HG02642 (cell line): ENCODE measurements at regions not wholly inside any gene's neighbourhood (a gene's known extent, or its start where the extent isn't known, plus 50 kb on each side); places are given as distances from the start of the nearest gene placed in this dataset.
A peak's percentile ranks its signal among the peaks of the same experiment; 100 is the strongest.
"Not testable (repeated sequence)": the region's sequence is repeated elsewhere in the genome, so short reads cannot be mapped to it uniquely, and the experiment has no call there.

Experiments used
- ATAC-seq: cut with Tn5 transposase; IDR thresholded peaks from one replicate; pipeline ENCODE4 v1.9.1; 2021; ENCODE audit warnings: mild to moderate bottlenecking; ENCODE audit not compliant: unreplicated experiment, poor library complexity

DNA sequence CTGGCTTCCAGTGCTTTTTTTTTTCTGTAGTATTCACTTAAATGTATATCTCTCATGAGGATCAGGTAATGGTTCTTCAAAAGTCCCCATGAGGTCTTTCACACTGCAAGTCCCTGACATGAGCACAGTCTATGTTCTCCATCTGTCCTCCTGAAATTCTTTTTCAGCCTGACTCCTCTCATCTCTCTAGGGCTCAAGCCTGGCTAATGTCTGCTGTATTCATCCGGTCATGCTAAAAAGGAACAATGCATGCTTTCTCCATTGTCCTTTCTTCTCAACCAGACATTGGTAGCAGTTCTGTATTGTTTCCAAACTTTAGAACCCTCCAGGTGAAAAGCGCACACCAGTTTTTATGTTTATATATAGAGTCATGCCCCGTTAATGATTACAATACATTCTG lies 368.3 kb upstream of the OLFM3 start:
- ATAC-seq = no peak

DNA sequence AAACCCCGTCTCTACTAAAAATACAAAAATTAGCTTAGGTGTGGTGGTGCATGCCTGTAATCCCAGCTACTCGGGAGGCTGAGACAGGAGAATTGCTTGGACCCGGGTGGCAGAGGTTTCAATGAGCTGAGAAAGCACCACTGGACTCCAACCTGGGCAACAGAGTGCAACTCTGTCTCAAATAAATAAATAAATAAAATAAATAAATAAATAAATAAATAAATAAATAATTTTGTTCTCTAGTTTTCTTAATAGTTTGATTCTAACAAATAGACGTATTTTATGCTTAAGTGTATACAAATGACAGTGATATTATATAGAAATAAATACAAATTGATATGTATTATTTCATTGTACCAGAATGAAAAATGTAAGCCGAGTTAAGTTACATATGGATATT lies 339.9 kb upstream of the OLFM3 start:
- no peak for ATAC-seq

DNA sequence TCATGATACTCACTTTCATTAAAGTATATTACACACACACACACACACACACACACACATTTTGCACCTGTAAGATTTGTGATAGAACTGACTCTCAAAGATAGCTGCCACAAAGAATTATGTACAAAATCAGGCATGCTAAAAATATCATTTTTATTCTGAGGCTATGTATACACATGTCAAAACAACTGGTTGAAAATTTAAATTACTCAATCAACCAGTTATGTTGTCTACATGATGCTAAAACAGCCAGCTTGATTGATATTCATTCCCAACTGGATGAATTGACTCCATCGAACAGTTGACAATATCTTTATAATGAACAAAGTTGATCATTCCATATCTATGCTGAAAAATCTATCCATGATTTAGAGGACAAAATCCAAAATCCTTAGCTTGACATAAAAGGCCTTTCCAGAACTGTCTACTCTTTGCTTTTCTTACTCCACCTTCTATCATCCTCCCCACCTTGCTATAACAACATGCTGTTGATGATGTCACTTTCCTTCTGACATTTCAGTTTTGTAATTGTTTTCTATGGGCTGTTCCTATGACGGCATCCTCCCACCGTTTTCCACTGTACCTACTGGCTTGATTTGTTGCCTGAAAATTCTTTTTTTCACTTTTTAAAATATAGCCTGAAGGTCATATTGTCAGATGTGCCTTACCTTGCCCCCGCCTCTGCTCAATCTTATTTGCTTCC lies 321.5 kb upstream of the OLFM3 start:
- ATAC-seq = no peak

DNA sequence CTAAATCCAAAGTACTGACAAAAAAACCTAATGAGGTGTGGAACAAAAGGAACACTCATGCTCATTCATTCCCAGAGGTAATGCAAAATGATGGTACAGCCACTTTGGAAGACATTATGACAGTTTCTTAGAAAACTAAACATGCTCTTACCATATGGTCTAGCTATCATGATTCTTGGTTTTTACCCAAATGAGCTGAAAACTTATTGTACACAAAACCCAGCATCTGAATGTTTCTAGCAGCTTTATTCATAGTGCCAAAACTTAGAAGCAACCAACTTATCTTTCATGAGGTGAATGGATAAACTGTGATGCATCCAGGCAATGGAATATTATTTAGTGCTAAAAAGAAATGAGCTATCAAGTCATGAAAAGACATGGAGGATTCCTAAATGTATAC lies 318.4 kb upstream of the OLFM3 start:
- ATAC-seq = no peak

GRCh38 chr1:102296116-102296515 lies 299.4 kb upstream of the OLFM3 start:
- ATAC-seq = no peak

DNA sequence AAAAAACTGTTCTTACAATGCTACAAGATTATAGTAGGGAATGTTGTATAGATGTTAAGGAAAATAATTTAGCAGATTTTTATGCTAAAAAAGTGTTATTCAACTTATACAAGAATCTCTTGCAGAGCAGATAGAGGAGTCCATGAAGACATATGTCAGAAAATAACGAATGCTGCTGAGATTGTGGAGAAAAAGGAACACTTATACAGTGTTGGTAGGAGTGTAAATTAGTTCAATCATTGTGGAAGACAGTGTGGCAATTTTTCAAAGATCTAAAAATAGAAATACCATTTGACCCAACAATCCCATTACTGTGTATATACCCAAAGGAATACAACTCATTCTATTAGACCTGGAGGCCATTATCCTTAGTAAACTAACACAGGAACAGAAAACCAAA lies 286.2 kb upstream of the OLFM3 start:
- no peak for ATAC-seq

DNA sequence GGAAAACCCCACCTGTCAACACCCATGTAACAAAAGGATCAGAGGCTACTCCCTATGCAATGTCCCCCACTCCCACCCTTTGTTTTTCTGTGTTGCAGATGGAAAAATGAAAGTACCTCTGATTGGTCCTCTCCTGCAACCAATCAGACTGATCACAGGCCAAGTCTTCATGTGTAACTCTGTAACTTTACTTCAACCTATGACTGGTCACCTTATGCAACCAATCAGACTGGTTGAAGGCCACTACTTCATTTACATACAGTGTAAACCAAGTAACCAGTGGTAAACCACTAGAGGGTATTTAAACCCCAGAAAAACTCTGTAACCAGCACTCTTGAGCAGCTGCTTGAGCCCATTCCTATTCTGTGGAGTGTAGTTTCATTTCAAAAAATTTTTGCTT lies 266.3 kb upstream of the OLFM3 start:
- ATAC-seq = no peak

GRCh38 chr1:102252731-102253505 lies 256.2 kb upstream of the OLFM3 start:
- ATAC-seq = no peak

GRCh38 chr1:102241431-102242338 lies 245.0 kb upstream of the OLFM3 start:
- ATAC-seq = peak; percentile 69

GRCh38 chr1:102239247-102239646 lies 242.5 kb upstream of the OLFM3 start:
- no peak for ATAC-seq

DNA sequence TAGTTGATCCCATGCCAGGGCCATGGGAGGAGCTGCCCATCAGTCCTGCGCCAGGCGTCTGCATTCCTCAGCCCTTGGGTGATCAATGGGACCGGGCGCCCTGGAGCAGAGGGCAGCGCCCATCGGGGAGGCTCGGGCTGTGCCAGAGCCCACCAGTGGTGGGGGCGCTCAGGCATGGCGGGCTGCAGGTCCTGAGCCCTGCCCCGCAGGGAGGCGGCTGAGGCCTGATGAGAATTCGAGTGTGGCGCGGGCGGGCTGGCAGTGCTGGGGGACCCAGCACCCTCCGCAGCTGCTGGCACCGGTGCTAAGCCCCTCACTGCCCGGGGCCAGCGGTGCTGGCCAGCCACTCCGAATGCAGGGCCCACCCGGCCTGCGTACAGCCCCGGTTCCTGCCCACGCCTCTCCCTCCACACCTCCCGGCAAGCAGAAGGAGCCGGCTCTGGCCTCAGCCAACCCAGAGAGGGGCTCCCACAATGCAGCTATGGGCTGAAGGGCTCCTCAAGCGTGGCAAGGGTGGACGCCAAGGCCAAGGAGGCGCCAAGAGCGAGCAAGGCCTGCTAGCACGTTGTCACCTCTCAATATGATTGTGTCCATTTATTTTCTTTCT lies 238.1 kb upstream of the OLFM3 start:
- no peak for ATAC-seq

- no peak for ATAC-seq
These were observed 222.7 kb upstream of the OLFM3 start for GRCh38 chr1:102219463-102219862.

- ATAC-seq = not testable (repeated sequence)
These were observed 214.2 kb upstream of the OLFM3 start for GRCh38 chr1:102210891-102211290.

DNA sequence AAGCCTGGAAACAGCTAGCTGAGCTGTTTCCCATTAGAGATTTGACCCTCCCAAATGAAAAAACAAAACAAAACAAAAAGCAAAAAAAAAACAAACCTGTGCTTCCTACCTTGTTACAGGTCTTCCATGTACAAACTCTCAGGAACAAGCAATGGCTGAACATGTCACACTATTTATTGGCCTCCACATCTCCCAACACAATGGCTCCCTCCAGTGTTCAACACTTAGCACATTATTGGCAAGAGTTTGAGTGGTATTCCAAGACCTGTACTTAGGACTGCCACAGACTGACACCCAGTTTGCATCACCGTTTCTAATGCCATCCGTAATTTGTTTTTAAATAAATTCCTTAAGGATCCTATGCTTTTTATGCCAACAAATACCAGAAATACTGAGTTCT lies 195.0 kb upstream of the OLFM3 start:
- peak; percentile 55 for ATAC-seq

DNA sequence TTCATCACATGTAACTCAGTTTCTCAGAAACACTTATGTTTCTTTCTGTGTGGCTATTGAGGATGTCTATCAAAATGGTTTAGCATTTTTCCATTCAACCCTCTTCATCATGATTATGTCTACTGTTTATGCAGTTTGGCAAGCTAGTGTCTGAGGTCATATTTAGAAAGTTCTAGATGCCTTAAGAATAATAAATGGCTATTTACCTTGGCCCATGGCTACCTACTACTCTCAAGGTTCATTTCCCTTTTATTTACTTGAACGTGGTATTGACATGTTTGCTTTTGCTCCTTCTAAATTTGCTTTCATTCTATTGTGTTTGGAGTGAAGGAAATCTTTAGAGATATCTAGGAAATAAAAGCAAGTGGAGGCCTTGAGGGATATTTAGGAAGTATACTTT lies 193.7 kb upstream of the OLFM3 start:
- no peak for ATAC-seq

DNA sequence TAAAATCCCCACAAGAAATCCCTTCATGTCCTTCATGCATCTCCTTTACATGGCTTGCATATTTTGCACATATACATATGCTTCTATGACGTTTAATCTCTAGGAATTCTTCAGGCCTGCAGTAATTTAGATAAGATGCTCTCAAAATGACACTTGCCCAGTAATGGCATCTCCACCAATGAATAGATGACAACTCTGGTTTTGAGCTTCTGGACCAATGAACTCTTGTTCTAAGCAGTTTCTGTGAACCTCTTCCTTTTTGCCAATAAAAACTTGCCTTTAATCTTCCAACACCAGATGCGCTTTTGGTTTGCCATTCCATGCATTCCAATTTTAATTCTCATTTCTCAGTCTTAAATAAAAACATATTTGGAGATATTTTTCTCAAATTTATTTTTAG lies 189.8 kb upstream of the OLFM3 start:
- no peak for ATAC-seq

DNA sequence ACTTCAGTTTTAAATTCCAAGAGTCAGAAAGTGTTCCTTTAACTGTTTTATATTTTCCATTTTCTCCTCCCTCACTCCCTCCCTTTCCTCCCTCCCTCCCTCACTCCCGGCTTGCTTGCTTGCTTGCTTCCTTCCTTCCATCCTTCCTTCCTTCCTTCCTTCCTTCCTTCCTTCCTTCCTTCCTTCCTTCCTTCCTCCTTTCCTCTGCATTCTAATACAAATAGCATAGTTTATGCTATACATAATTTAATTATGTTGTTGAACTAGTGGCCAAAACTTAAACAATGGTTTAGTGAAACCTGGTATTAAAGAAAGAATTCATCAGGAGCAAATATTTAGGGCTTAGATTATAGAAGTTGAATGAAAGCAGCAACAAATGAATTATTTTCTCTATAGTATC lies 188.5 kb upstream of the OLFM3 start:
- no peak for ATAC-seq

DNA sequence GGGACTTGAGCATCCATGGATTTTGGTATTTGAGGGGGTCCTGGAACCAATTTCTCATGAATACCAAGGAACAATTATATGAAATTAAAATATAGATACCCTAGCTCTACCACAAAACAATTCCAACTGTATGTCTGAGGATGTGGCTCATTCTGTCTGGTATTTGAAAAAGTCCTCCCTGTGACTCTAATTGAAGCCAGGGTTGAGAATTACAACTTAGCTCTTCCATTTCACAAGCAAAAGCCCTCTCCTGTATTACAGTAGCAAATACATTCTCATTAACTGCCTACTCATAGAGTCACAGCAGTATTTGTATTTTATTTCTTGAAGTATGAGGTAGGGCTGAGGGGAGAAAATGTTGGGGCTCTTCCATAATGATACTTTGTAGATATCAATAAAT lies 187.8 kb upstream of the OLFM3 start:
- ATAC-seq = no peak

DNA sequence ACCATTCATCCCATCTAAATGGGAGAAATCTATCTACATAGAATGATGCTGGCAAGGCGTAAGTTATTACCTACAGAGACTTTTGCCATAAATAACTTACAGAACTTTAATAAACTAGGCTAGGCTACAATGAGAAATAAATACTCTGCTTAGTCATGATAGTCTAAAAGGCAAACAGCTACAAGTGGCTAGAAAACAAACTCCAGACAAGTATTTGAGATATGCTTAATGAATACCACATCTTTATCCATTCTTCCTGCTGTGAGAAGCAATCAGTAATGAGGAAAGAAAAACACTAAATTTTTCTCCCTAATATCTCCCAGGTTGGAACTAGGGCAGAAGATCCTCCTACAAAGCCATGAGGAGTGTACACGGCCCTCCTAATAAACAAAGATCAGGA lies 187.0 kb upstream of the OLFM3 start:
- ATAC-seq = no peak

DNA sequence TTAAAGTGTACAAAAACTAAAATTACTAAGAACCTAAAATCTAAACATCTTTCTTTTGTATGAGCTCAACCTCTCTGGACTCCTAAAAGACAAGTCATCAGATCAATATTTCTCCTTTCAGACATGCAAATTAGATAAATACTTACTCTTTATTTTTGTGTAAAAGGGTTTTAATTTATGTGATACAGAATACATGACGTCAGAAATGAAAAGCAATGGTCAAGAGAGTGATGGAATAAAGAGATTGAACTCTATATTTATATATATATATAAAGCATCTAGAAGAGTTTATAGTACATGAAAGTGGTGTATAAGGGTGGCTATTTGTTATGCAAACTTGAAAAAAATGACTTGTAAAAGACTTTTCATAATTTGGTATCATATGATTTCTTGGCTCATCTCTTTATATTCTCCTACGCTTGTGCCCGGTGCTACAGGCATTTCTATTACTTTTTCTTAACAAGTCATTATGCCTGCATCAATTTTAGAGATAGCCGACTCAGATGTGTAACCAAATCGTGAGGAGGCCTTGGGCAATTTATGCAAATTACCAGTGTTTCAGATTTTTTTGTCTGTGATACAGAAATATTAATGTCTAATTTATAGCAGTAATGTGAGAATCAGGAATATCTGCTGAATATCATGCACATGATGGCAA lies 186.0 kb upstream of the OLFM3 start:
- no peak for ATAC-seq
